DOHH2 (cell line): ENCODE measurements at regions not wholly inside any gene's neighbourhood (a gene's known extent, or its start where the extent isn't known, plus 50 kb on each side); places are given as distances from the start of the nearest gene placed in this dataset.

Source experiments
- H3F3A ChIP-seq: fragments of 200-600 bp; sonication (generic), shearing (Covaris generic); 2 replicates; pipeline ENCODE4 v1.6.0; 2016; ENCODE audit warnings: antibody characterized with exemption, mild to moderate bottlenecking; ENCODE audit not compliant: control insufficient read depth, insufficient read depth
- H3K27ac ChIP-seq: fragments of 200-600 bp; sonication (generic); 2 replicates; pipeline ENCODE4 v1.5.1; 2014; ENCODE audit warnings: low read depth, mild to moderate bottlenecking, low read length, moderate library complexity
- H3K27me3 ChIP-seq: fragments of 200-600 bp; sonication (generic); 2 replicates; pipeline ENCODE4 v1.6.1; 2014; ENCODE audit warnings: mild to moderate bottlenecking, low read length, mixed read lengths; ENCODE audit not compliant: control insufficient read depth
- H3K36me3 ChIP-seq: fragments of 200-600 bp; sonication (generic); 2 replicates; pipeline ENCODE4 v1.6.1; 2014; ENCODE audit warnings: mild to moderate bottlenecking, low read length, moderate library complexity, mixed read lengths; ENCODE audit not compliant: control insufficient read depth
- H3K4me1 ChIP-seq: fragments of 200-600 bp; sonication (generic); 2 replicates; pipeline ENCODE4 v1.6.1; 2014; ENCODE audit warnings: mild to moderate bottlenecking, low read length, mixed read lengths; ENCODE audit not compliant: control insufficient read depth
- H3K4me2 ChIP-seq: fragments of 200-600 bp; sonication (generic); 2 replicates; pipeline ENCODE4 v1.6.0; 2014; ENCODE audit warnings: mild to moderate bottlenecking, low read length, moderate library complexity
- H3K4me3 ChIP-seq: fragments of 200-600 bp; sonication (generic); 2 replicates; pipeline ENCODE4 v1.5.1; 2014; ENCODE audit warnings: mild to moderate bottlenecking, low read length, mixed read lengths
- H3K79me2 ChIP-seq: fragments of 200-600 bp; sonication (generic); 2 replicates; pipeline ENCODE4 v1.6.1; 2014; ENCODE audit warnings: mild to moderate bottlenecking, low read length, mixed read lengths; ENCODE audit not compliant: control insufficient read depth
- H3K9me2 ChIP-seq: fragments of 200-600 bp; sonication (generic); replicated peaks from 2 replicates; pipeline ENCODE4 v1.6.1; 2014; ENCODE audit warnings: mild to moderate bottlenecking, low read length, mixed read lengths; ENCODE audit not compliant: control insufficient read depth
- H3K9me3 ChIP-seq: fragments of 200-600 bp; sonication (generic); 2 replicates; pipeline ENCODE4 v1.6.1; 2014; ENCODE audit warnings: antibody characterized with exemption, low read length, mixed read lengths; ENCODE audit not compliant: control insufficient read depth, insufficient read depth
- H4K20me1 ChIP-seq: fragments of 200-600 bp; sonication (generic); 2 replicates; pipeline ENCODE4 v1.6.0; 2014; ENCODE audit warnings: low read depth, mild to moderate bottlenecking, antibody characterized with exemption, low read length, moderate library complexity; ENCODE audit not compliant: control insufficient read depth, insufficient read depth
- CTCF ChIP-seq: fragments of 200-600 bp; sonication (generic); IDR thresholded peaks from one replicate; pipeline ENCODE4 v1.5.1; 2014; ENCODE audit warnings: antibody characterized with exemption, mild to moderate bottlenecking, low read depth, low read length; ENCODE audit not compliant: poor library complexity, severe bottlenecking
- EZH2phosphoT487 ChIP-seq: fragments of 200-600 bp; sonication (generic); IDR thresholded peaks from 2 replicates; pipeline ENCODE4 v1.6.1; 2017; ENCODE audit warnings: borderline replicate concordance, mild to moderate bottlenecking, antibody characterized with exemption, low read length, moderate library complexity, mixed read lengths

DNA sequence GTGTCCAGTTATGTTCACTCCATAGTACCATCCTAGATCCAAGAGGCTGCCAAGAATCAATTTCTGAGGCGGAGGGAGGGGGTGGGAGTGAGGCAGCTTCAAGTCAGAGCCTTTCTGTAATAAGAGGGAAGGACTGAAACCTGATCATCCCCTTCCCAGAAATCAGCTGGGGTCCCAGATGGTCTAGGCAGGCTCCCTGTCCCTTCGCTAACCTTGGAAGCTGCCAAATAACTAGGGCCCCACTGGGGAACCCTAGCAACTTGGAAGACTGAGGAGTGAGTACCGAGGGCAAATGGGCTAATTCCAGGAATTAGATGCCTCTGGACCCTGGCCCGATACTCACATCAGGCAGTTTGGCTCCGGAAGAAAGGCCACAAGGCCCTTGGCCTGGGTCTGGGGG is 113.3 kb downstream of the NAV1 start:
- no peak overlapping the region for H3K4me3 ChIP-seq
- peaks cover 11% of the 10 kb centered on the region for H3K27me3 ChIP-seq
- H3F3A ChIP-seq, result no peaks in the 10 kb centered on the region
- H3K9me3 ChIP-seq, result no peaks in the 10 kb centered on the region
- H3K4me2 ChIP-seq, result no peak overlapping the region
- TF ChIP-seq EZH2phosphoT487 (no peak), CTCF (no peak)
- H3K9me2 ChIP-seq, result no peaks in the 10 kb centered on the region
- no peaks in the 10 kb centered on the region for H3K36me3 ChIP-seq
- H3K4me1 ChIP-seq, result peaks cover 5% of the 10 kb centered on the region; the same call in 1 of the 2 replicates
- H3K27ac ChIP-seq, result no peak overlapping the region
- H3K79me2 ChIP-seq, result no peaks in the 10 kb centered on the region
- no peaks in the 10 kb centered on the region for H4K20me1 ChIP-seq

GRCh38 chr1:201653233-201653632 is 114.3 kb downstream of the NAV1 start:
- Histone ChIP-seq H4K20me1 (no peaks in the 10 kb centered on the region), H3K9me3 (no peaks in the 10 kb centered on the region), H3K27me3 (peaks cover 11% of the 10 kb centered on the region), H3K79me2 (no peaks in the 10 kb centered on the region), H3K27ac (no peak overlapping the region), H3K4me2 (no peak overlapping the region), H3K36me3 (no peaks in the 10 kb centered on the region), H3F3A (no peaks in the 10 kb centered on the region), H3K4me3 (no peak overlapping the region), H3K9me2 (no peaks in the 10 kb centered on the region), H3K4me1 (peaks cover 5% of the 10 kb centered on the region; the same call in 1 of the 2 replicates)
- TF ChIP-seq EZH2phosphoT487 (no peak), CTCF (no peak)

GRCh38 chr1:201653883-201654282 is 115.0 kb downstream of the NAV1 start:
- H3K4me2 ChIP-seq, result no peak overlapping the region

More at GRCh38 chr1:201653883-201654282, 115.0 kb downstream of the NAV1 start:
- H3K27me3 ChIP-seq, result peaks cover 13% of the 10 kb centered on the region
- H3K79me2 ChIP-seq, result no peaks in the 10 kb centered on the region
- TF ChIP-seq CTCF, result no peak
- no peak for TF ChIP-seq EZH2phosphoT487
- no peaks in the 10 kb centered on the region for H3K9me3 ChIP-seq
- no peaks in the 10 kb centered on the region for H3K9me2 ChIP-seq
- no peaks in the 10 kb centered on the region for H4K20me1 ChIP-seq
- no peak overlapping the region for H3K4me3 ChIP-seq
- H3K36me3 ChIP-seq, result no peaks in the 10 kb centered on the region
- H3F3A ChIP-seq, result no peaks in the 10 kb centered on the region
- peaks cover 5% of the 10 kb centered on the region; the same call in 1 of the 2 replicates for H3K4me1 ChIP-seq
- no peak overlapping the region for H3K27ac ChIP-seq
